GM19467 (cell line): ENCODE measurements at regions not wholly inside any gene's neighbourhood (a gene's known extent, or its start where the extent isn't known, plus 50 kb on each side); places are given as distances from the start of the nearest gene placed in this dataset.
"Not testable (repeated sequence)": the region's sequence is repeated elsewhere in the genome, so short reads cannot be mapped to it uniquely, and the experiment has no call there.

Experiments
- ATAC-seq: cut with Tn5 transposase; IDR thresholded peaks from one replicate; pipeline ENCODE4 v1.9.1; 2021; ENCODE audit warnings: mild to moderate bottlenecking, moderate library complexity; ENCODE audit not compliant: unreplicated experiment

GRCh38 chr5:130957151-130957550 lies 207.9 kb downstream of the HINT1 start:
- no peak for ATAC-seq

- no peak for ATAC-seq
Observed at GRCh38 chr5:130955041-130955440, 210.0 kb downstream of the HINT1 start.

DNA sequence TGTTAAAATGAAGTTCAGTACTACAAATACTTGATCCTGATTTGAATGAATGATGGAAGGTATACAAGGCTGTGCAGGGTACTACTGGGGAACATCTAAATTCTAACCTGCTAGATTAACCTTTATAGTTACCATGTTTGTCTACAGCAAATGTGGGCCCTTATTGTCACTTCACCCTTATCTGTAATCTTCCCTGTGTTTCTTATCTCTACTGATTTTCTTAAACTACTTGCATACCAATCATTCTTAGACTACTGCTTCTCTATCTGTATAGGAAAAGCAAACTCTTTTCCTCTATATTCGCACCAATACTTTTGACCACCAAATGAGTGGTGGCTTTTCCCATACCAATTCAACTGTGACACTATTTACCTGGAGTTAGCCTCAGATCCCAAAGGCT lies 210.7 kb downstream of the HINT1 start:
- ATAC-seq = no peak

- ATAC-seq = no peak
Observed at GRCh38 chr5:130939059-130939458, 226.0 kb downstream of the HINT1 start.

- no peak for ATAC-seq
Observed at GRCh38 chr5:130937046-130937445, 228.0 kb downstream of the HINT1 start.

DNA sequence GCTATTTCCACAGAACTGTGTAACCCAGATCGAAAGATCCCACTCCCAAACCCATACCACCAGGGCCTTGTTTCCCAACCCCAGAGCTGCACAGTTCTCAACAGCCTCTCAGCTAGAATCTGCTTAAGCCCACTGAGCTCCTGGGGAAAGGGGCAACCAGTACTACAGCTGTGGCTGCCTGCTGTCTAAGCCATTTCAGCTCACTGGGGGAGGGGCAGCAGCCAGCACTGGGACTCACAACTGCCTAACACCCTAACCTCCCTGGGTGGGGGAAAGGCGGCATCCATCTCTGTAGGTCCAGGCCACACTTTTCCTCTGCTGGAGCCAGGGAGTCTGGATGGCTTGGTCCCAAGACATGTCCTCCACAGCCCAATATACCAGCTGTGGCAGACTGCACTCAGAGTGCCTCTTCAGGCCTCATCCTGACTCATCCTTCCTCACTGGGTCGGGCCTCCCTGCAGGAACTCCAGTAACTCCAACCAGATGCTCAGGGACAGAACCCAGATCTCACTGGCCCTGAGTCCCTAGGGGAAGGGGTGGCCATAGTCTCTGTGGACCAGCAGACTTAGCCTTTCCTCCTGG lies 241.4 kb downstream of the HINT1 start:
- no peak for ATAC-seq

- ATAC-seq = no peak
Observed at GRCh38 chr5:130912088-130912487, 253.0 kb downstream of the HINT1 start.

- no peak for ATAC-seq
Observed at GRCh38 chr5:130908186-130908585, 256.9 kb downstream of the HINT1 start.

GRCh38 chr5:130897537-130898195 lies 267.4 kb downstream of the HINT1 start:
- ATAC-seq = not testable (repeated sequence)

GRCh38 chr5:130897181-130897536 lies 267.9 kb downstream of the HINT1 start:
- not testable (repeated sequence) for ATAC-seq

- ATAC-seq = no peak
Observed at GRCh38 chr5:130896636-130897035, 268.4 kb downstream of the HINT1 start.

- no peak for ATAC-seq
Observed at GRCh38 chr5:130893006-130893405, 272.1 kb downstream of the HINT1 start.

DNA sequence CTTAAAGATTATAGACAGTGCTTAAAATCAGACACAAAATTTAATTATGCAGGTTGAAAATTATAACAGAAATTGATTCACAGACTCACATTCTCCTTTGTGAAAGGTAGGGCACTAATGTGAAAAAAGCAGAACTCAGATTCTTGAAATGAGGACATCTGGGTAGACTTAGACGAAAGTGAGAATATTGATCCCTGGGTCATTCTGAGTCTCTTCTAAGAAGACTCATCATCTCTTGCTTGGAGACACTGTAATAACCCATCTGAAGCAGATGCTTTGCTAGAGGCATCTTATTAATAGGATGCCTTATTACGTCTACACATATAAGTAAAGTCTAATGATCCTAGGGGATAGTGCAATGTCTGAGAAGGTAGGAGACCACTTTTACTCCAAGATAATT lies 274.4 kb downstream of the HINT1 start:
- ATAC-seq = no peak

DNA sequence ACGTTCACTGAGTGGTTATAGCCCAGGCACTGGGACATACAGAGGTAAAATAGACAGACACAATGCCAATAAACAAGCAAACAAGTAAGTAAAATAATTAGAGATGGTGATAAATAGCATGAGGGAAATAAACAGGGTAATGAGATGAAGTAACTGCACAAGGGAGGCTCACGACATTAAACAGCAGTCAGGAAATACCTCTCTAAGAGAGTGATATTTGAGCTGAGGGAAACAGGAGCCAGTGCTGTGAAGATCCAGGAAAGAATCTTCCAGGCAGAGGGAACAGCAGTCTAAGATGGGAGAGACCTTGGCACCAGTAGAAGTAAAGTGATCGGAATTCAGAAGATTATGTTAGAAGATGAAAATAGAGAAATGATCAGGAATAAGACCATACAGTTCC lies 279.4 kb downstream of the HINT1 start:
- ATAC-seq = no peak

DNA sequence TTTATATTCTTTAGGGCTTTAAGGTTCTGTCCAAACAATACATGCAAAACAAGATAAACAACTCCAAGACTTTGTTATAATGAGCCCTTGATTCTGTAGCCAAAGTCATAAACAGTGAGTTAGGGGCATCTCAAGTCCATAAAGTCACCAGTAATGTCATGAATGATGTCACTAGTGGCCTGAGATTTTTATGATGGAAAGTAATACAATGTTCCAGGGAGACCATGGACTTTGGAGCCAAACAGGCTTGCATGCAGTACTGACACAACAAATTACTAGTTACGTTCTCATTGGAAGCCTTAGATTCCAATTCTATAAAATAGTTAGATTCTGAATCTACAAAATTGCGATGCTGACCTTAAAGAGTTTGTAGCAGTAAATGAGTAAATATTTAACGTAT lies 280.0 kb downstream of the HINT1 start:
- no peak for ATAC-seq

GRCh38 chr5:130884023-130884422 lies 281.0 kb downstream of the HINT1 start:
- no peak for ATAC-seq

GRCh38 chr5:130875656-130876055 lies 289.4 kb downstream of the HINT1 start:
- ATAC-seq = no peak

DNA sequence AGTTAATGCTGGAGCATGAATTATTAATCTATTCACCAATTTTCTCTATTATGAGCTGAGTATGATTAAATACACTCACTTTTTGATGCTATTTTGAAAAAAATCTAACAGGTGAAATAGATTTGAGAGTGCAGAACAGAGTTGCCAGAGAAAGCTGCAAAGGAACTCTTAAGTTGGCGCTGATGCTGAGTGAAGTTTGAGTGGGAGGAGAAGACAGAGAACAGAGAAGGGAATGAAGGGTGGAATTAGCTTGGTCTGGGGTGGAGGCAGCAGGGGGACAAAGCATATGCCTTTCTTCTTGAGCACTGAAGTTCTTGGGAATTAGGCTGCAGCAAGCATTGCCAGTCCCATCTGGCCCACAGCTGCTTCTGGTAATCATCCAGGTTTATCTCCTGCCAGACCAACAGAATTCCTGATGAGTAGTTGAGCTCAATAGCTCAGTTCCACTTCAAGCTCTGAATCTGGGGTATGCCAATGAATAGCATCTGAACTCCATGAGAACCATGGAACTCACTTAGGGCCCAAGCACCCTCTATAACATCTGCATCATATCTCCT lies 290.1 kb downstream of the HINT1 start:
- no peak for ATAC-seq

DNA sequence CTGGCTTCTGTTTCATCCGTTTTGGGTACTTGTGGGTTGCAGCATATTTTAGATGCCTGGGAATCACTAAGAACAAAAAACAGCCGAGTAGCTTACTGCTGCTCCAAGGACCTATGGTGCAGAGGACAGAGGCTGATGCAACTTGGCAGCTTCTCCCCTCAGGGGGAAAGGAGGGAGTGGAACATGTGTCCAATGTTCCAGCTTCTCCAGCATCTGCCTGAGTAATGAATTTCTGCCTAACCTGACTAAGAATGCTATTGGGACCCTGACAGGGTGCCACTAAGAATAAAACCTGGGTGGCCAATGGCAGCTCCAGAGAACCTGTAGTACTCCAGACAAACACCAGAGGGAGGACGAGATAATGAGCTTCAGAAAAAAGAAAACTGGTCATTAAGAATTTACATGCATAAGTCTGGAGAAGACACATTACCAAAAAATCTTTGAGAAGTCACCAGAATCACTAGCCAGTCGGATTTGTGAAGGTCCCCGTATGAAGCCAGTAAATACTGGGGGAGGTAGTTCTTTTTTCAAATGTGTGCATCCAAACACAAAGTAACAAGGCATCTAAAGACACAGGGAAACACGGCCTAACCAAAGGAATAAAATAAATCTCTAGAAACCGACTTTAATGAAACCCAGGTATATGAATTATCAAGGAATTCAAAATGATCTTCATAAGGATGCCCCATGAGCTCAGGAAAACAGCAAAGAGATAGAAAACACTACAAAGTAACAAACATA lies 293.5 kb downstream of the HINT1 start:
- no peak for ATAC-seq

DNA sequence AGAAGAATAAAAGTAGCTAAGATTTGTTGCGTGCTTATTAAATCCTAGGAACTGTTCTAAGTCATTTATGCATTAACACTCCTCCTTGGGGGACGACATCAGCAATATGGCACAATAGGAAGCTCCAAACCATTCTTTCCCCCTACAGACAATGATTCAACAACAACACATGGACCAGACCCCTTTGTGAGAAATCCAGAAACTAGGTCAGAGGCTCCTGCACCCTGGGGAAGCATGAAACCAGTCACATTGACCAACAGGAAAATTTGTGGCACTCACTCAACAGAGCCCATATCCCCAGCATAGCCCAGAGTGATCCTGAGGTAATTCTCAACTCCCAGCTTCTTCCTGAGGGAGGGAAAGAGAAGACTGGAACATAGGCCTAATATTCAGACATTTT lies 294.4 kb downstream of the HINT1 start:
- ATAC-seq = no peak

DNA sequence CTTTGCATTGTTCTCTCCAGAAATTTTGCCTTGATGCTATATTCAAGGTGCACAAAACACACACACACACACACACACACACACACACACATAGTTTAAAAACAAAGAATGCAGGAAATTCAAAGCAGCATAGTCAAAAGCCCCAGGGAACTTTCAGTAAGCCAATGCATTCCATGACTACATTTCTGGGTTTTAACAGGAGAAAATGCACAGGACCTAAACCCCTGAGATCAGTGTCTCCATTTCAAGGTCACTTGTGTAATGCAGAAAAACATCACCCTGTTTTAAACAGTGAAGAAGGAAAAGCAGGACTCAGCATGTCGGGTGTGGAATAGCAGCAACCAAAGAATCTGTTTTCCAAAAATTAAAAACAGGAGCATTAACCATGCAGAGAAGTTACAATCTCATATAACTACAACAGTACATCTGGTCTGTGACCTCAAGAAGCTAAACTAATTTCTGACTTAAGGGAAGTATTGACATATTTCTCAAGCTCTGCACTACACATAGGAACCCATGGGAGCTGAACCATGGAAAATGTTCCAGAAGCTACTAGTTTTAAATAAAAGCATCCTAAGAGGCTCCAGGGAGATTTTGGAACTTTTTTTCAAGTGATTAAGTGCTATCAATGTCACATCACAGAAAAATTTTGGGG lies 296.7 kb downstream of the HINT1 start:
- ATAC-seq = no peak
